Ishikawa (cell line): ENCODE measurements at regions not wholly inside any gene's neighbourhood (a gene's known extent, or its start where the extent isn't known, plus 50 kb on each side); places are given as distances from the start of the nearest gene placed in this dataset.

ENCODE experiments used
- CEBPB ChIP-seq: IDR thresholded peaks from 2 replicates; pipeline ENCODE4 v1.6.1; 2012
- TEAD4 ChIP-seq: IDR thresholded peaks from 2 replicates; pipeline ENCODE4 v1.6.1; 2012
- YY1 ChIP-seq: IDR thresholded peaks from 2 replicates; pipeline ENCODE4 v1.6.1; 2012; ENCODE audit warnings: low read depth

DNA sequence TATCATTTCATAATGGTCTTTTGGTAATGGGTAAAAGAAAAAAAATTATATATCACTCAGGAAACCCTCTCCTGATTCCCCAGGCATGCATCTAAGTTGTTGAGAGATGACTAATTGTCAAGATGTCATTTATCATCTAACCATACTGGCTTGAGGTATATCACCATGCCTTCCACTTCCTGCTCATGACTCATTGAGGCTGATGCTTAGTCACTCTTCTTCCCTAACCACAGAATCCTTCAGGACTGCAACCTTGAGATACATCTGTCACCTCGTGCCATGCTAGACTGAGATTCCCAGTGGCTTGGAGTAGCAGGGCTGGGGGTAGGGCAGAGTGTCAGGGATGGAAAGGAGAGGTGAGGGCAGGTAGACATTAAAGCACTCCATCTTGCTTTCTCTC, 782.5 kb upstream of the INTU start:
- TF ChIP-seq YY1 = no peak
- TF ChIP-seq CEBPB = no peak
- peak; percentile 20; the same call in 1 of the 2 replicates for TF ChIP-seq TEAD4
